Endothelial cell (in vitro differentiated cells): ENCODE measurements at regions not wholly inside any gene's neighbourhood (a gene's known extent, or its start where the extent isn't known, plus 50 kb on each side); places are given as distances from the start of the nearest gene placed in this dataset.

Experiments
- DNase-seq: peaks from one replicate; pipeline ENCODE4 v3.0.0; 2021; ENCODE audit warnings: low spot score
- H3K27ac Mint-ChIP-seq: one replicate; pipeline ENCODE4 v1.8.0; 2021; ENCODE audit warnings: mixed read lengths, inconsistent platforms; ENCODE audit not compliant: unreplicated experiment
- H3K27me3 Mint-ChIP-seq: one replicate; pipeline ENCODE4 v1.8.0; 2021; ENCODE audit warnings: mild to moderate bottlenecking, moderate library complexity, mixed read lengths, inconsistent platforms; ENCODE audit not compliant: unreplicated experiment
- H3K36me3 Mint-ChIP-seq: one replicate; pipeline ENCODE4 v1.8.0; 2021; ENCODE audit warnings: mild to moderate bottlenecking, low read depth, mixed read lengths, inconsistent platforms; ENCODE audit not compliant: unreplicated experiment
- H3K4me1 Mint-ChIP-seq: one replicate; pipeline ENCODE4 v1.8.0; 2021; ENCODE audit warnings: mild to moderate bottlenecking, mixed read lengths, inconsistent platforms; ENCODE audit not compliant: unreplicated experiment
- H3K4me3 Mint-ChIP-seq: one replicate; pipeline ENCODE4 v1.8.0; 2021; ENCODE audit warnings: mild to moderate bottlenecking, mixed read lengths, inconsistent platforms; ENCODE audit not compliant: unreplicated experiment
- H3K9me3 Mint-ChIP-seq: one replicate; pipeline ENCODE4 v1.8.0; 2021; ENCODE audit warnings: mixed read lengths, inconsistent platforms; ENCODE audit not compliant: unreplicated experiment
- CTCF ChIP-seq: fragments of 200-600 bp; sonication (generic); IDR thresholded peaks from one replicate; pipeline ENCODE4 v1.5.0; 2021; ENCODE audit warnings: antibody characterized with exemption; ENCODE audit not compliant: unreplicated experiment

DNA sequence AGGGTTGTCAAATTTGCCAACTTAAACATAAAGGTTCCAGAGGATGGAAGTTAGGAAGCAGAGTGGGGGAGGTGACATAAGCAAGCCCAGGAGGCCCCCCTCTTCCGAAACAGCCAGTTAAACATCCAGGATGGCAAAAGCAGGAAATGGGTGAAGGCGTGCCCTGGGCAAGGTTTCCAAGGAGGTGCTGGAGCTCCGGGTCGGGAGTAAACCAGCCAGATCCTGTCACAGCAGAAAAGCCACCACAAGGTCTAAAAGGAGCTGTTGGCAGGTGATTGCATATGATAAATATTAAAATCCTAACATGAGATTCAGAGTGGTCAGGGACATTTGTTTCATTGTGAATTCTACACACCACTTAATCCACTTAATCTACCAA lies 572.2 kb upstream of the SALL3 start:
- DNase-seq, result no peak
- peaks cover 25% of the 10 kb centered on the region for H3K36me3 Mint-ChIP-seq
- H3K27me3 Mint-ChIP-seq, result peaks cover 12% of the 10 kb centered on the region
- TF ChIP-seq CTCF, result no peak
- no peaks in the 10 kb centered on the region for H3K4me1 Mint-ChIP-seq
- H3K4me3 Mint-ChIP-seq, result no peak overlapping the region
- H3K27ac Mint-ChIP-seq, result no peak overlapping the region
- peaks cover 52% of the 10 kb centered on the region for H3K9me3 Mint-ChIP-seq

GRCh38 chr18:78408623-78409022 lies 571.0 kb upstream of the SALL3 start:
- H3K27me3 Mint-ChIP-seq, result peaks cover 12% of the 10 kb centered on the region
- H3K27ac Mint-ChIP-seq, result no peak overlapping the region
- H3K4me3 Mint-ChIP-seq, result no peak overlapping the region
- no peak for DNase-seq
- H3K36me3 Mint-ChIP-seq, result peaks cover 21% of the 10 kb centered on the region
- H3K9me3 Mint-ChIP-seq, result peaks cover 48% of the 10 kb centered on the region
- H3K4me1 Mint-ChIP-seq, result no peaks in the 10 kb centered on the region
- no peak for TF ChIP-seq CTCF

DNA sequence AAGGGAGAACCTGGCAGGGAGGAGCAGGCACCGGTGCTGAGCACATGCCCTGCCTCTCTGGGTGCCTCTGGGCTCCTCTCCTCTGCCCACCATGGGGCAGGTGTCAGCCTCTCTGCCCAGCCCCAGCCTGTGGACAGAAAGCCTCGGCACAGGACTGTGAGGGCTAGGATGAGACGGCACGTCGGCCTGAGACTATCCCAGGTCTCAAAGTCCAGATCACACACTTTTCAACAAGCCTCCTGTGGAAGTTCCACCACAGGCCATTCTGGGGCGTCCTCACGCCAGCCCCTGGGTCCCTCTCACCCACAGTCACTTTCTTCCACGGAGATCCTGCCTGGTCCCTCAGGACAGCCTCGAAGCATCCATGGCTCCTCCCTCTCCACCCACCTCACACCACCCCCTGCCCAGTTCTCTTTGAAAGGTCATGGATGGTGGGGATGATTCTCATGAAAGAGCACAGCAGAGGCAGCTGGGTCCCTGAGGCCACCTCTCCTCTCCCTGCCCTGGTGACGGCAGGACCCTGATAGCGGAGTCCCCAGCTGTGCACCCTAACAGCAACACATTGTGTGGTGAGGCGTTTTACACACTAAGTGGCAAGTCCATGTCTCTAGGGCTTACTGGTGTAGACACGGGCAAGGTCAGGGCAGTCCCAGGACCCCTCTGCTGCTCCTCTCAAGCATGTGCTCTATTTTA lies 569.4 kb upstream of the SALL3 start:
- no peak for DNase-seq
- peaks cover 47% of the 10 kb centered on the region for H3K9me3 Mint-ChIP-seq
- no peak overlapping the region for H3K27ac Mint-ChIP-seq
- H3K36me3 Mint-ChIP-seq, result peaks cover 20% of the 10 kb centered on the region
- no peak overlapping the region for H3K4me3 Mint-ChIP-seq
- H3K4me1 Mint-ChIP-seq, result no peaks in the 10 kb centered on the region
- peaks cover 14% of the 10 kb centered on the region for H3K27me3 Mint-ChIP-seq
- no peak for TF ChIP-seq CTCF

DNA sequence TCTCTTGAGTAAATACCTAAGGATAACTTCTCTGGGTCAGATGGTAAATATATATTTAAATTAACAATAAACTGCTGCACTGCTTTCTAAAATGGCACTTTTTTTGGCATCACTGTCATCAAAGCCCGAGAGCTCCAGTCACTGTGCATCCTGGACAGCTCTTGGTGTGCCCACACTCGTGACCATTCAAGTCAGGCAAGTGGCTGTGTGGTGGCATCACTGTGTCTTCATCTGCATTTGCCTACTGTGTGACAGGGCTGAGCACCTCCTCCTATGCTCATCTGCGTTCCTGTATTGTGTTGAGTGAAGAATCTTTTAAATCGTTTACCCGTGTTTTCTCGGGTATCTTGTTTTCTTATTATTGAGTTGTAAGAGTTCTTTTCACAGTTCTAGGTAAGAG lies 568.1 kb upstream of the SALL3 start:
- peaks cover 19% of the 10 kb centered on the region for H3K36me3 Mint-ChIP-seq
- no peak for DNase-seq
- peaks cover 45% of the 10 kb centered on the region for H3K9me3 Mint-ChIP-seq
- no peaks in the 10 kb centered on the region for H3K4me1 Mint-ChIP-seq
- no peak overlapping the region for H3K27ac Mint-ChIP-seq
- no peak overlapping the region for H3K4me3 Mint-ChIP-seq
- no peak for TF ChIP-seq CTCF
- H3K27me3 Mint-ChIP-seq, result peaks cover 16% of the 10 kb centered on the region

DNA sequence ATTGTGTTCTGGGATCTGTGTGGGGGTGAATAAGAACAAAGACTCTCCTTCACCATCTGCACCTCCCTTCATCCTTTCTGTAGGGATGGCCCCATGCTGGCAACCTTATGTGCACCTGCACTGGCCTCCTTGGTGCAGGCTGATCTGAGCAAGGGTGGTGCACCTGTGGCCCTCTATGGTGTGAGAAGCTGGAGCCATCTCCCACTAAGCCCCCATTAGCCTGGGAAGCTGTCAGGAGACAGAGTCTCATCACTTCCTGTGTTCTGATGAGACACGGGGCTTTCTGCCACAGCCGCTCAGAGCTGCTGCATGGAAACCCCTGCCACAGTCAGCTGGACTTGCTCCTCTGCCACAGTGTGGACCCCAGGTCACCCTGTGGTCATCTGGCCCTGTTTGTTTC lies 565.3 kb upstream of the SALL3 start:
- H3K9me3 Mint-ChIP-seq, result peaks cover 37% of the 10 kb centered on the region

More for the DNA sequence above, 565.3 kb upstream of the SALL3 start:
- no peak for TF ChIP-seq CTCF
- Mint-ChIP-seq H3K36me3 (peaks cover 16% of the 10 kb centered on the region), H3K27me3 (peaks cover 14% of the 10 kb centered on the region), H3K27ac (no peak overlapping the region), H3K4me1 (no peaks in the 10 kb centered on the region), H3K4me3 (no peak overlapping the region)
- no peak for DNase-seq
